NB4 (cell line): ENCODE measurements at regions not wholly inside any gene's neighbourhood (a gene's known extent, or its start where the extent isn't known, plus 50 kb on each side); places are given as distances from the start of the nearest gene placed in this dataset.

Experiments
- DNase-seq: peaks from one replicate; pipeline ENCODE4 v3.0.0; 2010; ENCODE audit warnings: low read depth
- H3K4me3 ChIP-seq: one replicate; pipeline ENCODE4 v1.5.1; 2011; ENCODE audit warnings: mild to moderate bottlenecking, low read depth, low read length, moderate library complexity
- CTCF ChIP-seq: IDR thresholded peaks from one replicate; pipeline ENCODE4 v1.5.1; 2012; ENCODE audit warnings: low read depth, low read length
- MAX ChIP-seq: IDR thresholded peaks from 2 replicates; pipeline ENCODE4 v1.6.1; 2011; ENCODE audit warnings: low read depth, low read length
- MYC ChIP-seq: IDR thresholded peaks from 2 replicates; pipeline ENCODE4 v1.6.1; 2011; ENCODE audit warnings: low read depth, low read length
- POLR2A ChIP-seq: IDR thresholded peaks from 2 replicates; pipeline ENCODE4 v1.6.1; 2011; ENCODE audit warnings: mild to moderate bottlenecking; ENCODE audit not compliant: insufficient read length; ENCODE audit errors: extremely low read depth

GRCh38 chr12:71004578-71004977 lies 84.0 kb upstream of the PTPRR start:
- H3K4me3 ChIP-seq = no peak overlapping the region
- no peak for DNase-seq
- TF ChIP-seq POLR2A (no peak), MAX (no peak), MYC (no peak), CTCF (no peak)

GRCh38 chr12:71000748-71001147 lies 80.2 kb upstream of the PTPRR start:
- DNase-seq = no peak
- no peak overlapping the region for H3K4me3 ChIP-seq
- no peak for TF ChIP-seq CTCF
- no peak for TF ChIP-seq MYC
- TF ChIP-seq MAX = no peak
- TF ChIP-seq POLR2A = no peak

GRCh38 chr12:71000255-71000654 lies 79.7 kb upstream of the PTPRR start:
- no peak for DNase-seq
- no peak overlapping the region for H3K4me3 ChIP-seq
- TF ChIP-seq POLR2A (no peak), MAX (no peak), MYC (no peak), CTCF (no peak)

- TF ChIP-seq MYC (no peak), CTCF (no peak), MAX (no peak), POLR2A (no peak)
- H3K4me3 ChIP-seq = no peak overlapping the region
- no peak for DNase-seq
These were observed 73.8 kb upstream of the PTPRR start for GRCh38 chr12:70994217-70994788.

GRCh38 chr12:70989232-70989631 lies 68.7 kb upstream of the PTPRR start:
- no peak for DNase-seq
- no peak for TF ChIP-seq MAX
- TF ChIP-seq MYC = no peak
- TF ChIP-seq POLR2A = no peak
- TF ChIP-seq CTCF = no peak
- H3K4me3 ChIP-seq = no peak overlapping the region

GRCh38 chr12:70985850-70986249 lies 65.3 kb upstream of the PTPRR start:
- DNase-seq = no peak
- TF ChIP-seq POLR2A = no peak
- TF ChIP-seq CTCF = no peak
- no peak for TF ChIP-seq MAX
- TF ChIP-seq MYC = no peak
- H3K4me3 ChIP-seq = no peak overlapping the region
